ENCODE measurements at regions not wholly inside any gene's neighbourhood (a gene's known extent, or its start where the extent isn't known, plus 50 kb on each side); places are given as distances from the start of the nearest gene placed in this dataset.

DNA sequence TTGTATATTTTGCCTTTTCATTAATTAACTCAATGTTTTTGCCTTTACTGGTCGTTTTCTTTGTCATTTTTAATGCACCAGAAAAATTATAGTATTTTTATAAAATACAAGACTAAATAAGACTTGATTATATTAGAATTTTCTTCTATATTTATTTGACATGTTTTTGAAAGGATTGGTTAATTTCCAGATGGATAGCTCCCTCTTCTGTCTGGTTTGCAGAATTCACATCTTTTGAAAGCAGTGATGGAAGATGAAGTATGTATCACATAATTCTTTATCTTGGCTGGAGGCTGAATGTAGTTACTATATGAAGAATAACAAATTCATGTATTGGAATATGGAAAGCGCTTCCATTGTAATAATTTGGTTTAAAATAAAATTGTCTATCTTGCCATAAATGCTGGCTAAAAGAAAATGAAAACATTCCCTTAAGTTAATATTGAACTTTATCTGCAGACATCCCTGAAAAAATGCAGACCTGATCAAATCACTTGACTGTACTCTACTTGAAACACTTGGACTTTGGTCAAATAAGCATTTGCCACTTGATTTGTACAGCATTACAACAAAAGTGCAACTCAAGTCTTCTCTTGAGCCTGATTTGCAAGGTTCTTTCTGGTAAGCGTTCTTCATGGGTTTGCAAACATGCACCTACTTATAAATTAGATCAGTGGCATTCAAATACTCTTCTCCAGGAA lies 86.3 kb upstream of the EFEMP1 start:
- Histone ChIP-seq H4K20me1 (ENCODE audit: insufficient read depth, poor library complexity, severe bottlenecking) (no peaks in the 10 kb centered on the region), H2AFZ (no peak overlapping the region), H3K27me3 (no peaks in the 10 kb centered on the region), H3K9me2 (replicated peaks; ENCODE audit: insufficient read depth) (no peaks in the 10 kb centered on the region), H3K4me3 (no peak overlapping the region), H3K9me3 (ENCODE audit: low read depth) (no peaks in the 10 kb centered on the region), H3K79me2 (no peaks in the 10 kb centered on the region), H3K4me2 (no peak overlapping the region), H3K4me1 (ENCODE audit: insufficient read depth) (peaks cover 3% of the 10 kb centered on the region), H3K27ac (no peak overlapping the region), H3K36me3 (replicated peaks; ENCODE audit: insufficient read depth, low read depth) (no peaks in the 10 kb centered on the region)
- peak; percentile 46 for DNase-seq (ENCODE audit: low spot score)
- 25% methylated on average over 3 of the region's 3 CpGs for WGBS (ENCODE audit: low lambda C conversion rate, missing lambda C conversion rate)
- no peak for TF ChIP-seq EZH2 (IDR thresholded peaks at IDR 0.05; ENCODE audit: borderline replicate concordance)
- no peak for TF ChIP-seq EZH2phosphoT487 (IDR thresholded peaks at IDR 0.05; ENCODE audit: low read depth, severe bottlenecking, unreplicated experiment)
- peak; percentile 81 for TF ChIP-seq CTCF (IDR thresholded peaks at IDR 0.05; ENCODE audit: poor library complexity)

GRCh38 chr2:56011624-56012023 lies 88.0 kb upstream of the EFEMP1 start:
- Histone ChIP-seq H2AFZ (no peak overlapping the region), H3K27me3 (no peaks in the 10 kb centered on the region), H3K4me2 (no peak overlapping the region), H3K4me3 (no peak overlapping the region), H3K79me2 (no peaks in the 10 kb centered on the region), H3K4me1 (ENCODE audit: insufficient read depth) (peaks cover 3% of the 10 kb centered on the region), H3K36me3 (replicated peaks; ENCODE audit: insufficient read depth, low read depth) (no peaks in the 10 kb centered on the region), H3K9me3 (ENCODE audit: low read depth) (no peaks in the 10 kb centered on the region), H3K27ac (no peak overlapping the region), H3K9me2 (replicated peaks; ENCODE audit: insufficient read depth) (no peaks in the 10 kb centered on the region), H4K20me1 (ENCODE audit: insufficient read depth, poor library complexity, severe bottlenecking) (no peaks in the 10 kb centered on the region)
- no peak for DNase-seq (ENCODE audit: low spot score)
- no peak for TF ChIP-seq EZH2 (IDR thresholded peaks at IDR 0.05; ENCODE audit: borderline replicate concordance)
- TF ChIP-seq EZH2phosphoT487 (IDR thresholded peaks at IDR 0.05; ENCODE audit: low read depth, severe bottlenecking, unreplicated experiment), result no peak
- no peak for TF ChIP-seq CTCF (IDR thresholded peaks at IDR 0.05; ENCODE audit: poor library complexity)
- WGBS (ENCODE audit: low lambda C conversion rate, missing lambda C conversion rate), result 89% methylated on average over 4 of the region's 4 CpGs

DNA sequence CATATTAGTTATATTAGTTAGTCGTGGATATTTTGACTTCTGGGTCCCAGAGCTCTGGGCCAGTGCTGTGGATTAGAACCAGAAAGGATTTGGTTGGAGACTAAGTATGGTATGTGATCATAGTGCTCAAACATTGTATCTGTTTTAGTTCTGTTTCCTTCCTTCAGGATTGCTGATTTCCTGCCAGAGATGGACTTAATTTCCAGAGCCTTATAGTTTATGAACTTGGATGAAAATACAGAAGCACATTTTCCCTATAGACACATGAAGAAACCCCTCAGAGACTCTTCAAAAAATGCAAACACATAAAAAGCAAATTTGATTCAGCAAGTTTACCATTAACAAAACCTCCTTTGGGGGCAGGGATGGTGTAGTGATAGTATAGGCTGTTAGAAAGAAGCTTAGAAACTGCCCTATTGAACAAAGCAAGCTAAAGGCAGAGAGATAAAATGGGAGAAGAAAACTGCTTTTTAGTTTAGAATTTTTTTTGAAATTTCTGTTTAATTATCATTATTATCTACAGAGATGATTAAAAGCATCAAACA lies 88.7 kb upstream of the EFEMP1 start:
- Histone ChIP-seq H3K4me1 (ENCODE audit: insufficient read depth) (peaks cover 3% of the 10 kb centered on the region), H3K4me3 (no peak overlapping the region), H3K79me2 (no peaks in the 10 kb centered on the region), H3K27ac (no peak overlapping the region), H3K9me3 (ENCODE audit: low read depth) (no peaks in the 10 kb centered on the region), H3K36me3 (replicated peaks; ENCODE audit: insufficient read depth, low read depth) (no peaks in the 10 kb centered on the region), H4K20me1 (ENCODE audit: insufficient read depth, poor library complexity, severe bottlenecking) (no peaks in the 10 kb centered on the region), H2AFZ (no peak overlapping the region), H3K27me3 (no peaks in the 10 kb centered on the region), H3K4me2 (no peak overlapping the region), H3K9me2 (replicated peaks; ENCODE audit: insufficient read depth) (no peaks in the 10 kb centered on the region)
- no peak for TF ChIP-seq CTCF (IDR thresholded peaks at IDR 0.05; ENCODE audit: poor library complexity)
- no peak for TF ChIP-seq EZH2 (IDR thresholded peaks at IDR 0.05; ENCODE audit: borderline replicate concordance)
- TF ChIP-seq EZH2phosphoT487 (IDR thresholded peaks at IDR 0.05; ENCODE audit: low read depth, severe bottlenecking, unreplicated experiment), result no peak
- DNase-seq (ENCODE audit: low spot score), result no peak
- WGBS (ENCODE audit: low lambda C conversion rate, missing lambda C conversion rate), result 53% methylated on average over 1 of the region's 1 CpG

Measured in hepatocyte (in vitro differentiated cells).